ENCODE measurements at regions not wholly inside any gene's neighbourhood (a gene's known extent, or its start where the extent isn't known, plus 50 kb on each side); places are given as distances from the start of the nearest gene placed in this dataset.

DNA sequence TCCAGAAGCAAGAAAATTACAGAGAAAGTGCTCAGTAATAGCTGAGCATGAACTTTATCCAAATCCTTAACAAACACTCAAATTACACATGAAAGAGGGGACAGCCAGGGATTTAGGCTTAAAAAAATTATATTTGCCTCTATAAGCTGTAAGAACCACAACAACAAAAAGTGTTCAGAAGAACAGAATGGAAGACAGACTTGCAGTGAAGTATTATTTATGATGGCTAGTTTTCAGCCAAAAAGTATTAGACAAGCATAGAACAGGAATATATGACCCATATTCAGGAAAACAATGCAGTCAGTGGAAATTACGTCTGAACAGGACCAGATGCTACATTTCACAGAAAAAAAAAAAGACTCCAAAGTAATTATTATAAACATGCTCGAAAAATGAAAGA lies 1246.3 kb downstream of the NCAM2 start:
- no peak for FAIRE-seq
- ChIA-PET SMC1A (ENCODE audit: uncharacterized antibody, unreplicated experiment) (no interaction called here), POLR2A (no interaction called here), CTCF (no interaction called here), RAD21 (ENCODE audit: unreplicated experiment) (no interaction called here)
- Histone ChIP-seq H3K79me2 (ENCODE audit: control insufficient read depth, insufficient read depth, low read length) (no peaks in the 10 kb centered on the region), H3K4me2 (ENCODE audit: control insufficient read depth, insufficient read depth) (no peak overlapping the region), H4K20me1 (ENCODE audit: control insufficient read depth, insufficient read depth) (no peaks in the 10 kb centered on the region), H3K4me1 (ENCODE audit: control insufficient read depth, insufficient read depth, low read length) (no peaks in the 10 kb centered on the region), H3K36me3 (ENCODE audit: control insufficient read depth in 2 of 2, insufficient read depth in 2 of 2, low read length in 1 of 2) (no peaks in the 10 kb centered on the region), H3K9me3 (replicated peaks; ENCODE audit: control insufficient read depth, insufficient read depth, low read length) (no peaks in the 10 kb centered on the region), H3K4me3 (no peak overlapping the region), H3K9ac (ENCODE audit: control insufficient read depth, insufficient read depth, low read length) (no peak overlapping the region), H3K27ac (ENCODE audit: control insufficient read depth, insufficient read depth) (no peak overlapping the region), H3K27me3 (replicated peaks in 1 of 2; ENCODE audit: control insufficient read depth in 2 of 2, insufficient read depth in 2 of 2, low read length in 1 of 2) (no peaks in the 10 kb centered on the region), H2AFZ (ENCODE audit: control insufficient read depth, low read depth, low read length) (no peak overlapping the region)
- ATAC-seq, result no peak
- in situ Hi-C loops (cut with MboI), result no loop called here
- 0% methylated on average over 2 of the region's 2 CpGs for WGBS (ENCODE audit: insufficient coverage, insufficient replicate concordance, low lambda C conversion rate, missing lambda C conversion rate)
- DNase-seq (ENCODE audit: low read depth, low spot score), result no peak
- BruUV-seq (replicated peaks), result no TSS peak
- intact Hi-C loops (cut with micrococcal nuclease; ENCODE audit: unreplicated experiment), result no loop called here
- TF ChIP-seq, protein P1, sequence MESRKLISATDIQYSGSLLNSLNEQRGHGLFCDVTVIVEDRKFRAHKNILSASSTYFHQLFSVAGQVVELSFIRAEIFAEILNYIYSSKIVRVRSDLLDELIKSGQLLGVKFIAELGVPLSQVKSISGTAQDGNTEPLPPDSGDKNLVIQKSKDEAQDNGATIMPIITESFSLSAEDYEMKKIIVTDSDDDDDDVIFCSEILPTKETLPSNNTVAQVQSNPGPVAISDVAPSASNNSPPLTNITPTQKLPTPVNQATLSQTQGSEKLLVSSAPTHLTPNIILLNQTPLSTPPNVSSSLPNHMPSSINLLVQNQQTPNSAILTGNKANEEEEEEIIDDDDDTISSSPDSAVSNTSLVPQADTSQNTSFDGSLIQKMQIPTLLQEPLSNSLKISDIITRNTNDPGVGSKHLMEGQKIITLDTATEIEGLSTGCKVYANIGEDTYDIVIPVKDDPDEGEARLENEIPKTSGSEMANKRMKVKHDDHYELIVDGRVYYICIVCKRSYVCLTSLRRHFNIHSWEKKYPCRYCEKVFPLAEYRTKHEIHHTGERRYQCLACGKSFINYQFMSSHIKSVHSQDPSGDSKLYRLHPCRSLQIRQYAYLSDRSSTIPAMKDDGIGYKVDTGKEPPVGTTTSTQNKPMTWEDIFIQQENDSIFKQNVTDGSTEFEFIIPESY (IDR thresholded peaks at IDR 0.05), result no peak
- TF ChIP-seq, protein P2, sequence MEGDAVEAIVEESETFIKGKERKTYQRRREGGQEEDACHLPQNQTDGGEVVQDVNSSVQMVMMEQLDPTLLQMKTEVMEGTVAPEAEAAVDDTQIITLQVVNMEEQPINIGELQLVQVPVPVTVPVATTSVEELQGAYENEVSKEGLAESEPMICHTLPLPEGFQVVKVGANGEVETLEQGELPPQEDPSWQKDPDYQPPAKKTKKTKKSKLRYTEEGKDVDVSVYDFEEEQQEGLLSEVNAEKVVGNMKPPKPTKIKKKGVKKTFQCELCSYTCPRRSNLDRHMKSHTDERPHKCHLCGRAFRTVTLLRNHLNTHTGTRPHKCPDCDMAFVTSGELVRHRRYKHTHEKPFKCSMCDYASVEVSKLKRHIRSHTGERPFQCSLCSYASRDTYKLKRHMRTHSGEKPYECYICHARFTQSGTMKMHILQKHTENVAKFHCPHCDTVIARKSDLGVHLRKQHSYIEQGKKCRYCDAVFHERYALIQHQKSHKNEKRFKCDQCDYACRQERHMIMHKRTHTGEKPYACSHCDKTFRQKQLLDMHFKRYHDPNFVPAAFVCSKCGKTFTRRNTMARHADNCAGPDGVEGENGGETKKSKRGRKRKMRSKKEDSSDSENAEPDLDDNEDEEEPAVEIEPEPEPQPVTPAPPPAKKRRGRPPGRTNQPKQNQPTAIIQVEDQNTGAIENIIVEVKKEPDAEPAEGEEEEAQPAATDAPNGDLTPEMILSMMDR (IDR thresholded peaks at IDR 0.05 in 2 of 3, conservative IDR thresholded peaks at IDR 0.05 in 1 of 3; ENCODE audit: control insufficient read depth in 2 of 3, extremely low read depth in 1 of 3, insufficient read depth in 1 of 3, low read depth in 3 of 3, low read length in 3 of 3), result no peak
- no peak for TF ChIP-seq IKZF1 (conservative IDR thresholded peaks at IDR 0.05)
- TF ChIP-seq, protein P3, sequence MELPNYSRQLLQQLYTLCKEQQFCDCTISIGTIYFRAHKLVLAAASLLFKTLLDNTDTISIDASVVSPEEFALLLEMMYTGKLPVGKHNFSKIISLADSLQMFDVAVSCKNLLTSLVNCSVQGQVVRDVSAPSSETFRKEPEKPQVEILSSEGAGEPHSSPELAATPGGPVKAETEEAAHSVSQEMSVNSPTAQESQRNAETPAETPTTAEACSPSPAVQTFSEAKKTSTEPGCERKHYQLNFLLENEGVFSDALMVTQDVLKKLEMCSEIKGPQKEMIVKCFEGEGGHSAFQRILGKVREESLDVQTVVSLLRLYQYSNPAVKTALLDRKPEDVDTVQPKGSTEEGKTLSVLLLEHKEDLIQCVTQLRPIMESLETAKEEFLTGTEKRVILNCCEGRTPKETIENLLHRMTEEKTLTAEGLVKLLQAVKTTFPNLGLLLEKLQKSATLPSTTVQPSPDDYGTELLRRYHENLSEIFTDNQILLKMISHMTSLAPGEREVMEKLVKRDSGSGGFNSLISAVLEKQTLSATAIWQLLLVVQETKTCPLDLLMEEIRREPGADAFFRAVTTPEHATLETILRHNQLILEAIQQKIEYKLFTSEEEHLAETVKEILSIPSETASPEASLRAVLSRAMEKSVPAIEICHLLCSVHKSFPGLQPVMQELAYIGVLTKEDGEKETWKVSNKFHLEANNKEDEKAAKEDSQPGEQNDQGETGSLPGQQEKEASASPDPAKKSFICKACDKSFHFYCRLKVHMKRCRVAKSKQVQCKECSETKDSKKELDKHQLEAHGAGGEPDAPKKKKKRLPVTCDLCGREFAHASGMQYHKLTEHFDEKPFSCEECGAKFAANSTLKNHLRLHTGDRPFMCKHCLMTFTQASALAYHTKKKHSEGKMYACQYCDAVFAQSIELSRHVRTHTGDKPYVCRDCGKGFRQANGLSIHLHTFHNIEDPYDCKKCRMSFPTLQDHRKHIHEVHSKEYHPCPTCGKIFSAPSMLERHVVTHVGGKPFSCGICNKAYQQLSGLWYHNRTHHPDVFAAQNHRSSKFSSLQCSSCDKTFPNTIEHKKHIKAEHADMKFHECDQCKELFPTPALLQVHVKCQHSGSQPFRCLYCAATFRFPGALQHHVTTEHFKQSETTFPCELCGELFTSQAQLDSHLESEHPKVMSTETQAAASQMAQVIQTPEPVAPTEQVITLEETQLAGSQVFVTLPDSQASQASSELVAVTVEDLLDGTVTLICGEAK (IDR thresholded peaks at IDR 0.05; ENCODE audit: borderline replicate concordance), result no peak
- no peak for TF ChIP-seq HDAC6 (IDR thresholded peaks at IDR 0.05; ENCODE audit: unreplicated experiment)
- TF ChIP-seq SUPT20H (IDR thresholded peaks at IDR 0.05; ENCODE audit: borderline replicate concordance, control insufficient read depth, low read depth, low read length), result no peak
- no peak for TF ChIP-seq BHLHE40 (IDR thresholded peaks at IDR 0.05; ENCODE audit: borderline replicate concordance in 1 of 2, low read depth in 2 of 2, low read length in 1 of 2)
- no peak for TF ChIP-seq MEF2A (IDR thresholded peaks at IDR 0.05; ENCODE audit: insufficient read depth, low read depth, low read length)
- TF ChIP-seq MYC (IDR thresholded peaks at IDR 0.05; ENCODE audit: insufficient read depth, insufficient read length, insufficient replicate concordance, low read length, severe bottlenecking), result no peak
- no peak for TF ChIP-seq PAX8 (IDR thresholded peaks at IDR 0.05)
- TF ChIP-seq RAD51 (IDR thresholded peaks at IDR 0.05), result no peak
- no peak for TF ChIP-seq CREM (IDR thresholded peaks at IDR 0.05; ENCODE audit: low read depth)
- no peak for TF ChIP-seq ZNF207 (IDR thresholded peaks at IDR 0.05; ENCODE audit: borderline replicate concordance)
- TF ChIP-seq GABPA (IDR thresholded peaks at IDR 0.05; ENCODE audit: low read depth), result no peak
- TF ChIP-seq RCOR1 (conservative IDR thresholded peaks at IDR 0.05; ENCODE audit: low read depth, low read length), result no peak
- TF ChIP-seq NRF1 (conservative IDR thresholded peaks at IDR 0.05; ENCODE audit: low read depth, low read length), result no peak
- TF ChIP-seq, protein P4, sequence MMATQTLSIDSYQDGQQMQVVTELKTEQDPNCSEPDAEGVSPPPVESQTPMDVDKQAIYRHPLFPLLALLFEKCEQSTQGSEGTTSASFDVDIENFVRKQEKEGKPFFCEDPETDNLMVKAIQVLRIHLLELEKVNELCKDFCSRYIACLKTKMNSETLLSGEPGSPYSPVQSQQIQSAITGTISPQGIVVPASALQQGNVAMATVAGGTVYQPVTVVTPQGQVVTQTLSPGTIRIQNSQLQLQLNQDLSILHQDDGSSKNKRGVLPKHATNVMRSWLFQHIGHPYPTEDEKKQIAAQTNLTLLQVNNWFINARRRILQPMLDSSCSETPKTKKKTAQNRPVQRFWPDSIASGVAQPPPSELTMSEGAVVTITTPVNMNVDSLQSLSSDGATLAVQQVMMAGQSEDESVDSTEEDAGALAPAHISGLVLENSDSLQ (IDR thresholded peaks at IDR 0.05), result no peak
